Astrocyte of the spinal cord (primary cell): ENCODE measurements at regions not wholly inside any gene's neighbourhood (a gene's known extent, or its start where the extent isn't known, plus 50 kb on each side); places are given as distances from the start of the nearest gene placed in this dataset.

Experiments used
- DNase-seq: peaks from one replicate; pipeline ENCODE4 v3.0.0; 2011; ENCODE audit warnings: low read depth, low spot score
- H3K4me3 ChIP-seq: 2 replicates; pipeline ENCODE4 v1.5.1; 2011; ENCODE audit warnings: low read depth, mild to moderate bottlenecking, low read length, moderate library complexity
- CTCF ChIP-seq: IDR thresholded peaks from 2 replicates; pipeline ENCODE4 v1.5.1; 2012; ENCODE audit warnings: low read depth, mild to moderate bottlenecking, low read length, inconsistent platforms
- in situ Hi-C: cut with HindIII; loops from 2 replicates; pipeline ENCODE4 v1.10.0; 2017; ENCODE audit warnings: low sequenced_read_pairs

- TF ChIP-seq CTCF: no peak
- in situ Hi-C loops: no loop called here
Observed at GRCh38 chr1:216921866-216922265, 198.6 kb upstream of the ESRRG start.

GRCh38 chr1:216919060-216919970, 196.1 kb upstream of the ESRRG start:
- in situ Hi-C loops: no loop called here
- no peak for TF ChIP-seq CTCF
- no peak overlapping the region for H3K4me3 ChIP-seq
- no peak for DNase-seq

More at GRCh38 chr1:216921866-216922265, 198.6 kb upstream of the ESRRG start:
- no peak overlapping the region for H3K4me3 ChIP-seq
- no peak for DNase-seq

GRCh38 chr1:216916890-216917438, 193.7 kb upstream of the ESRRG start:
- no peak overlapping the region for H3K4me3 ChIP-seq
- in situ Hi-C loops: no loop called here
- TF ChIP-seq CTCF: no peak
- DNase-seq: no peak

- no peak for TF ChIP-seq CTCF
- in situ Hi-C loops: no loop called here
- DNase-seq: no peak
- no peak overlapping the region for H3K4me3 ChIP-seq
Observed at GRCh38 chr1:216914974-216915373, 191.7 kb upstream of the ESRRG start.

- TF ChIP-seq CTCF: no peak
- no peak for DNase-seq
- H3K4me3 ChIP-seq: no peak overlapping the region
- in situ Hi-C loops: no loop called here
Observed at GRCh38 chr1:216913976-216914375, 190.7 kb upstream of the ESRRG start.

- in situ Hi-C loops: no loop called here
- no peak for TF ChIP-seq CTCF
- DNase-seq: peak; percentile 57
- no peak overlapping the region for H3K4me3 ChIP-seq
Observed at GRCh38 chr1:216910081-216910840, 187.0 kb upstream of the ESRRG start.
